ENCODE measurements at regions not wholly inside any gene's neighbourhood (a gene's known extent, or its start where the extent isn't known, plus 50 kb on each side); places are given as distances from the start of the nearest gene placed in this dataset.

DNA sequence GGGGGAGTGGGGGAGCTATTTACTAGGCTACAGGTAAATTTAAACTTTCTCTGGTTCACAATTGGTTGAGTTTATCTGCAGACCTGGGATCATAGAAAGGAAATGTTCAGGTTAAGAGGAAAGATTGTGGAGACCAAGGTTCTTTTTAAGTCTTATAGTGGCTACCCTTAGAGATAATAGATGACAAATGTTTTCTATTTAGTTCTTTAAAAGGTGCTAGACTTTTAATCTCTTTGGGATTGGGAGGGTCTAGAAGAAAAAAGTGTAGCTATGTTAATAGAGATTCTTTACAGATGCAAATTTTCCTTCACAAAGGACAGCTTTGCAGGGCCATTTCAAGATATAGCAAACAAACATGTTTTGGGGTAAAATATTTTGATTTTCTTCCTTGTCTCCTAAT lies 76.0 kb downstream of the TEX13C start:
- TF ChIP-seq CTCF (IDR thresholded peaks at IDR 0.05) (no peak), EP300 (IDR thresholded peaks at IDR 0.05) (no peak)

Data from ovary (tissue), 3 donors.